Colonic mucosa (tissue), 4 donors: ENCODE measurements at regions not wholly inside any gene's neighbourhood (a gene's known extent, or its start where the extent isn't known, plus 50 kb on each side); places are given as distances from the start of the nearest gene placed in this dataset.

Experiments
- DNase-seq: peaks from one replicate; pipeline ENCODE4 v3.0.0-alpha.2; 2020
- H3K27ac ChIP-seq: fragments of 200-600 bp; one replicate; pipeline ENCODE4 v1.8.0; 2021
- H3K27me3 ChIP-seq: fragments of 200-600 bp; one replicate; pipeline ENCODE4 v1.8.0; 2021
- H3K36me3 ChIP-seq: fragments of 200-600 bp; one replicate; pipeline ENCODE4 v1.8.0; 2021
- H3K4me1 ChIP-seq: fragments of 200-600 bp; one replicate; pipeline ENCODE4 v1.8.0; 2021; ENCODE audit warnings: mild to moderate bottlenecking
- H3K4me3 ChIP-seq: fragments of 200-600 bp; one replicate; pipeline ENCODE4 v1.8.0; 2021
- H3K9ac ChIP-seq, 2 donors: one replicate each; pipeline ENCODE4 v1.7.0; 2013; ENCODE audit warnings: control low read depth in 2 of 2, low read depth in 2 of 2, low read length in 2 of 2
- H3K9me3 ChIP-seq: fragments of 200-600 bp; one replicate; pipeline ENCODE4 v1.8.0; 2021
- intact Hi-C: fragments of 100-400 bp; cut with DNase I; formaldehyde crosslinking; loops from one replicate; pipeline ENCODE4 v1.14.1; 2022
- TF ChIP-seq, protein P1 (sequence below): fragments of 200-600 bp; IDR thresholded peaks from one replicate; pipeline ENCODE4 v1.8.0; 2022; ENCODE audit warnings: antibody characterized with exemption, mild to moderate bottlenecking
- donor health status: healthy.
- donor health status: DM: no; HTN: no; CAD: no.
- donor health status: DM: no; HTN: no; CAD: no.

DNA sequence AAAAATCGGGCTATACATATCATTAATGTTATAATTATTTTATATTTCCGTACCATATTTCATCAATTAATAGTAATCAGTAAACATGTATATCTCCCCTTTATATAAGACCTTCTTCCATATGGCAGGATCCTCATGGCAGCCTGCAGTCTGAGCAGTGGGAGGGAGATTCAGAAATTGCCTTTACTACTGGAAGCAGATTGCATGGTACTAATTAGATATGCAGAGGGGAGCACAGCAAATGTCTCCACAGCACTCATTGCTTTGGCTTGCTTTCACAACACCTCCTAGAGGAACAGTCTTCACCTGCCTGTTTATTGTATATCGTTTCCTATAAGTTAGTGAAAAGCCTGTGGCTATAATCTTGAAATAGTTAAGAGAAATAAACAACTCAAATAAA is 585.8 kb upstream of the GOT2 start:
- TF ChIP-seq, protein P1, sequence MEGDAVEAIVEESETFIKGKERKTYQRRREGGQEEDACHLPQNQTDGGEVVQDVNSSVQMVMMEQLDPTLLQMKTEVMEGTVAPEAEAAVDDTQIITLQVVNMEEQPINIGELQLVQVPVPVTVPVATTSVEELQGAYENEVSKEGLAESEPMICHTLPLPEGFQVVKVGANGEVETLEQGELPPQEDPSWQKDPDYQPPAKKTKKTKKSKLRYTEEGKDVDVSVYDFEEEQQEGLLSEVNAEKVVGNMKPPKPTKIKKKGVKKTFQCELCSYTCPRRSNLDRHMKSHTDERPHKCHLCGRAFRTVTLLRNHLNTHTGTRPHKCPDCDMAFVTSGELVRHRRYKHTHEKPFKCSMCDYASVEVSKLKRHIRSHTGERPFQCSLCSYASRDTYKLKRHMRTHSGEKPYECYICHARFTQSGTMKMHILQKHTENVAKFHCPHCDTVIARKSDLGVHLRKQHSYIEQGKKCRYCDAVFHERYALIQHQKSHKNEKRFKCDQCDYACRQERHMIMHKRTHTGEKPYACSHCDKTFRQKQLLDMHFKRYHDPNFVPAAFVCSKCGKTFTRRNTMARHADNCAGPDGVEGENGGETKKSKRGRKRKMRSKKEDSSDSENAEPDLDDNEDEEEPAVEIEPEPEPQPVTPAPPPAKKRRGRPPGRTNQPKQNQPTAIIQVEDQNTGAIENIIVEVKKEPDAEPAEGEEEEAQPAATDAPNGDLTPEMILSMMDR: no peak
- no peak for DNase-seq
- Histone ChIP-seq H3K27me3 (no peaks in the 10 kb centered on the region), H3K4me3 (no peak overlapping the region), H3K9me3 (no peaks in the 10 kb centered on the region), H3K9ac (no peak overlapping the region), H3K36me3 (no peaks in the 10 kb centered on the region), H3K4me1 (no peaks in the 10 kb centered on the region), H3K27ac (no peak overlapping the region)
- intact Hi-C loops: no loop called here

DNA sequence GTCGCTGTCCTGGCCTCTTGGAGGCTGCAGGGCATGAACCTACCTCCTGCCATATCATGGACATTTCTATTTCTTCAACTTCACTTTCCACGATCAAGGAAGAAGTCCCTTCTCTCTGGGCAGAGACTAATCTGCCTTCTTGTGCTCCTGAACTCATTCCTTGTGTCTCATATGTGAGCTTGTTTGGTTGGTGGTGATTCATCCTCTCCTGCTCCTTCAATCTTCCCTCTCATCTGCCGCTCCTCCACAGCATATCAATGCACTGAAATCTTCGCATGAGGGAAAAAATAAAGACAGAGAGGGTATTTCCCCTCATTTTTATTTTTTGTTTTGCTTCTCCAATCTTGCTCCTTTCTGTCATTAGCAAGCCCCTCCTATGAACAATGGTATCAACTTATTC is 571.7 kb upstream of the GOT2 start:
- Histone ChIP-seq H3K9me3 (no peaks in the 10 kb centered on the region), H3K4me3 (no peak overlapping the region), H3K36me3 (no peaks in the 10 kb centered on the region), H3K27me3 (no peaks in the 10 kb centered on the region), H3K9ac (no peak overlapping the region), H3K27ac (no peak overlapping the region), H3K4me1 (no peaks in the 10 kb centered on the region)
- TF ChIP-seq, protein P1: no peak
- no peak for DNase-seq
- intact Hi-C loops: no loop called here

DNA sequence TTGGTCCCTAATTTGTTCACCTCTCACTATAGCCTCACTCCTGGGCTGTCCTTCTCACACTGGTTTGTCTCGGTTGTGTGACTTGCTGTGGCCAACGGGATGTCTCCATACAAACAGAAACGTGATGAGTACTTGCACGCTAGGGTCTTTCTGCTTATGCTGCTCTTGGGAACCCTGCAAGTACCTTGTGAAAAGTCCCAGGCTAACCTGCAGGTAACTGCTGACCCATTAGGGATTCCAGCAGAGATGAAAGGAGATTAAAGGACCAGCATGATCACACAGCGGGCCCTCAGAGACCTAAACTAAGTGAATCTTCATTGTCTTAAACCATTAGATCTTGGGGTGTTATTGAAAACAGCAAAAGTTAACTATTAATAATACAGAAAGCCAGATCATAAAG is 562.8 kb upstream of the GOT2 start:
- no peak overlapping the region for H3K9ac ChIP-seq
- H3K27me3 ChIP-seq: no peaks in the 10 kb centered on the region
- H3K4me3 ChIP-seq: no peak overlapping the region
- intact Hi-C loops: no loop called here
- H3K4me1 ChIP-seq: no peaks in the 10 kb centered on the region
- TF ChIP-seq, protein P1: no peak
- no peaks in the 10 kb centered on the region for H3K9me3 ChIP-seq
- no peaks in the 10 kb centered on the region for H3K36me3 ChIP-seq
- DNase-seq: no peak
- H3K27ac ChIP-seq: no peak overlapping the region

DNA sequence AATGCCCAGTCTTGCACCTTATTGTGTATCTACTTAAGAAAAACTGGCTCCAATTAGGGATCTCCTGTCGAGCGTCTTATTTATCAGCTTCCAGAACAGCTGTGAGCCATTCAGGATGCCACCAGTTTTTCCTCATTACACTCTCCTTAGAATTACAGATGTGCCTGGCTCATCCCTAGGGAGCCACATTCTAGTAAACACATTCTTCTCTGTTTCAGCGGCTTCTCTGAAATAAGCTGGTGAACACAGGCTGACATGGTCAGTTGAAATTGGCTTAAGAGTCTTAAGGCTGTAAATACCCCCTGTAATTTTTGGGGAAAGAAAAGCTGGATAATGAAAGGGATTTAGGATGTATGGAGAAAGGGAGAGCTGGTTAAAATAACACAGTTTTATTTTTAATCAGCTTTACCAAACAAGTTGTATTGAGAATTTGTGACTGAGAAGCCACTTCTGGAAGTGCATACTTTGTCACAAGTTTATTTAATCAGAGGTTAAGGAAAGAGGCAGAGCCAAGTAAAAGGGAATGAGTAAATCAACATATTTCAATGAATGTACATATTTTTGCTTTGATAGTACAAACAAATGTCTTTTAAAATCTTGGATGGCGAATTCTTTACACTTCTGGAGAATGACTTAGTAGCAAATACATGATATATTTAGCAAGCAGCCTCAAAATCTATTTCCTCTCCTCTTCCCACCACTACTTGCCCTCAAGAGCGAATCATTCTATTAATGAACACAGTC is 562.0 kb upstream of the GOT2 start:
- Histone ChIP-seq H3K36me3 (no peaks in the 10 kb centered on the region), H3K4me1 (no peaks in the 10 kb centered on the region), H3K9ac (no peak overlapping the region), H3K9me3 (no peaks in the 10 kb centered on the region), H3K27me3 (no peaks in the 10 kb centered on the region), H3K4me3 (no peak overlapping the region), H3K27ac (no peak overlapping the region)
- DNase-seq: no peak
- TF ChIP-seq, protein P1: no peak
- intact Hi-C loops: no loop called here

DNA sequence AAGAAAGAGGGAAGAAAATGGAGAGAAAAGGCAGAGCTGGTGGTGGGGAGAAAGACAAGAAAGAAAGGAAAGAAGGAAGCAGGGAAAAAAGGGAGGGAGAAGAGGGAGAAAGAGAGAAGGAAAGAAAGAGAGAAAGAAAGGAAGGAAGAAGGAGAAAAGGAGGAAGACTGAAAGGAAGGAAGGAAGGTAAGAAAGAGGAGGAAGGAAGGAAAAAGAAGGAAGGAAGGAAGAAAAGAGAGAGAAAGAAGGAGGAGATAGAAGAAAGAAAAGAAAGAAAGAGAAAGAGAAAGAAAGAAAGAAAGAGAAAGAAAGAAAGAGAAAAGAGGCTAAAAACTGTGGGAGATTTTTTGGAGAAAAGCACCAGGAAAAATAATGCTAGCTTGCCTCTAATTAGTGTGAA is 561.4 kb upstream of the GOT2 start:
- H3K27ac ChIP-seq: no peak overlapping the region
- H3K9me3 ChIP-seq: no peaks in the 10 kb centered on the region
- H3K4me1 ChIP-seq: no peaks in the 10 kb centered on the region
- intact Hi-C loops: no loop called here
- H3K27me3 ChIP-seq: no peaks in the 10 kb centered on the region
- TF ChIP-seq, protein P1: no peak
- H3K9ac ChIP-seq: no peak overlapping the region
- DNase-seq: no peak
- H3K4me3 ChIP-seq: no peak overlapping the region
- no peaks in the 10 kb centered on the region for H3K36me3 ChIP-seq
